Right forelimb (tissue), 1 donor: ENCODE measurements at regions not wholly inside any gene's neighbourhood (a gene's known extent, or its start where the extent isn't known, plus 50 kb on each side); places are given as distances from the start of the nearest gene placed in this dataset.

Experiments used
- DNase-seq: peaks from one replicate; pipeline ENCODE4 v3.0.0-alpha.2; 2018

DNA sequence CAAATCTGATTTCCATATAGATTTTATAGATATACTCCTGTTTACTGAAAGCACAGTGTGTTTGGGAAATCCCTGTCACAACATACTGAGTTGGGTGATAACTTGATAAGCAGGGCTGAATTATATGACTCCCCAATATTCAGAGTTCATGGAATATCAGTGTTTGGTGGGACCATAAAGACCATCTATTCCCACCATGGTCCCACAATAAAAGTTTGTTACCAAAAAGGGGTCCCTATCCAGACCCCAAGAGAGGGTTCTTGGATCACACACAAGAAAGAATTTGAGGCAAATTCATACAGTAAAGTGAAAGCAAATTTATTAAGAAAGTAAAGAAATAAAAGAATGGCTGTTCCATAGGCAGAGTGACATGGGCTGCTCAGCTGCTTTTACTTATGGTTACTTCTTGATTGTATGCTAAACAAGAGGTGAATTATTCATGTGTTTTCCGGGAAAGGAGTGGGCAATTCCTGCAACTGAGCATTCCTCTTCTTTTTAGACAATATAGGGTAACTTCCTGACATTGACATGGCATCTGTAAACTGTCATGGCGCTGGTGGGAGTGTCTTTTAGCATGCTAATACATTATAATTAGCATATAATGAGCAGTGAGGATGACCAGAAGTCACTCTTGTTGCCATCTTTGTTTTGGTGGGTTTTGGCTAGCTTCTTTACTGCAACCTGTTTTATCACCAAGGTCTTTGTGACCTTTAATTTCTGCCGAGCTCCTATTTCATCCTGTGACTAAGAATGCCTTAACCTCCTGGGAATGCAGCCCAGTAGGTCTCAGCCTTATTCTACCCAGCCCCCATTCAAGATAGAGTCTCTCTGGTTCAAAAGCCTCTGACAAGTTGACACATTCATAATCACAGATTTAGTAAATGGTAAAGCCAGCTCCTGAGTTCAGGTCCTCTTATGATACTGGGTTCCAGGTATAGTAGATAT is 240.6 kb upstream of the PDGFD start:
- DNase-seq, result no peak

DNA sequence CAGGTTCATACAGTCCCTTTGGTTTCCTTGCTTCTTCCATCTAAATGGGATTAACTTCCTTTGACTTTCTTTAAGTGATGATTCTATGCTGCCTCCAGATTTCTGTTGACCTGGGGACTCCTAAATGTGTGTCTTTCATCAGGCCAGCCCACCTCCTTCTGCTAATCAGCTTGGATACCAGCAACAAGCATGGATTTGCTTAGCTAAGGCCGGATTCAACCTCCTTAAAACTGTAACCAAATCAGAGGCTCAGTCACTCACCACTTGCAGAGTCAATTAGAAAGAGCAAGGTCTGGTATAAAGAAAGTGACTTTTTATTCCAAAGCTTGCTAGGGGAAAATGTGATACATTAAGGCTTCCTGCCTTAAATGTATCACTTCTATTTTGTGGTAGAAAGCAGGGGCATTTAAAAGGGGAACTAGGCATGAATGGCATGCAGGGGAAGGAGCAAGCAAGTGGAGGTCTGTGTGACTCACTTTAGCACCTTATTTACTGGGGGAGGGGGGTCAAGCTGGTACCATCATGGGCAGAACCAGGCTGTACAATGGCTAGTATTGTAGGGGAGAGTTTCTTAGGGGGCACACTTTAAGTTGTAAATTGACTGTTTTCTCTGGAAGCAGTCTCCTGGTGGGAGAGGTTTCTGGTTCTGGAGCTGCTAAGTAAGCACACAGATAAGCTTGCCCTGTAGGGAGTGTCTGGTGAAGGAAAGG is 239.0 kb upstream of the PDGFD start:
- no peak for DNase-seq

DNA sequence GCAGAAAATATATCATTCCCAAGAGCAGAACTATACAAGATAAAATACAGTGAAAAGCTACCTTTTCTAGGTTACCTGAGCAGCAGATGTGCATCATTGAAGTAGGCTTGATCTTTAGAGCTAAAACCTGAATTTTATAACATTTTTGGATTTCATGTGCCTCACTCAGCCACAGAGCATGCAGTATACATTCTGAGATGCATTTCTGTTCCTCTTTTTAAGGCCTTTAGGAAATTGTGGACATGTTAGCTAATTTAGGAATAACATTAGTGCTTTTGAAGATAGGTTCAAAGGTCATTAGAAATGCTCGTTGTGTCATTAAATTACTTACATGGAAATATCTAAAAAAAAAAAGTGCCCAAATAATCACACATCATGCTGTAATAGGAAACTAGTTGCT is 230.6 kb upstream of the PDGFD start:
- DNase-seq, result no peak

DNA sequence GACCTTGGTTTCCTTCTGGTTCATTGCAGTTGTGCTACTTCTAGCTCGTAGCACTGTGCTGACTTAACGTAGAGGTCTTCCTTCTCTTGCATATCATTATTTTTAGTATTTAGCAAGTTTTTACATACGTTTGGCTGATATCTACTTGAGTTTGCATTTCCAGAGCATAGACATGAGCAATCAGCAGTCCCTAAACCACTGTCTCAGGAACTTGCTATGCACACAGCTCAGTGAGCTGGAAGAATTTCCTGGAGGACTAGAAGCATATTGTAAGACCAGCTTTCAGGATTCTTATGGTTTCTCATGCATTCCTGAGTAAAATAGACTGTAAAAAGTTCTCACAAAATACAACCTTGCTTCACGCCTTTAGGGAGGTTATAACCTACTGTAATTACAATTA is 226.7 kb upstream of the PDGFD start:
- DNase-seq, result no peak

DNA sequence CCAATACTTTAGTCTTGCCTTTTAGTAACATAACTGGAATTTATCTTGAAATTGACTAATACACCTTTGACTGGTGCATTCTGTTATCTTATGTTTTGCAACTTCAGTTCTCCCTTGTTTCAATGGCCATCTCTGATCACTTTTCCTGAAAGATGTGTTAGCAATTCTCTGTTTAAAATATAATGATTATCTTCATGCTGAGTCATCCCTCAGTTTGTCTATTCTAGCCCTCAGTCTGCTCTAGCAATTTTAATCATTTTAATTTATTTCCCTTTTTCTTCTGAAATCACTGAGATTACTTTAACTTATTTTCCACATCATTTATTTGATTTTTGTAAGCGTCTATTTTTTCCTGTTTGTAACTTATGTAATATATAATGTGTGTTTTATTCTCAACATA is 221.9 kb upstream of the PDGFD start:
- DNase-seq, result no peak

DNA sequence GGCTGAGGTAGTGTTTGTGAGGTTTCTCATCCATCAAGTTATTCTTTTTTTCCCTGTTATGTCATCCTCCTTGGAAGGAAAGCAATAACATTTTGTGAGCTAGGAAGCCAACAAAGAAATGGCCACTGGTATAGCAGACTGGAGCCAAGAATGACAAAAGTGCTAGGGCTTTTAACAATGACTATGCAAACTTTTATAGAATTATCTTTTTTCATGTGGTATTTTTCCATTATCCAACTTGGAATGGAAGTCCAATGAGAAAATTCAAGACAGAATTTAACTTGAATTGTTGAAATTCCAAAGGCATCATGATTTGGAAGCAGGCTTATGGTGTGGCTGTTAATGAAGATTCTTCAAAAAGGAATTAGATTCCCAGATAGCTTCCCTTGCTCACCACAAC is 216.4 kb upstream of the PDGFD start:
- DNase-seq, result no peak

DNA sequence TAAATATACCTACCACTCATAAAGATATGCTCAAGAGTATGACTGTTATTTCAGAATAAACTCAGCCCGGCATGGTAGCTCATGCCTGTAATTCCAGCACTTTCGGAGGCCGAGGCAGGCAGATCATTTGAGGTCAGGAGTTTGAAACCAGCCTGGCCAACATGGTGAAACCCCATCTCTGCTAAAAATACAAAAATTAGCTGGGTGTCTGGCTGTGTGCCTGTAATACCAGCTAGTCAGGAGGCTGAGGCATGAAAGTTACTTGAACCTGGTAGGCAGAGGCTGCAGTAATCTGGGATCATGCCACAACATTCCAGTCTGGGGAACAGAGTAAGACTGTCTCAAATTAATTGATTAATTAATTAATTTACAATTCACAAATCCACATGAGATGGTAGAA is 208.2 kb upstream of the PDGFD start:
- DNase-seq, result no peak

DNA sequence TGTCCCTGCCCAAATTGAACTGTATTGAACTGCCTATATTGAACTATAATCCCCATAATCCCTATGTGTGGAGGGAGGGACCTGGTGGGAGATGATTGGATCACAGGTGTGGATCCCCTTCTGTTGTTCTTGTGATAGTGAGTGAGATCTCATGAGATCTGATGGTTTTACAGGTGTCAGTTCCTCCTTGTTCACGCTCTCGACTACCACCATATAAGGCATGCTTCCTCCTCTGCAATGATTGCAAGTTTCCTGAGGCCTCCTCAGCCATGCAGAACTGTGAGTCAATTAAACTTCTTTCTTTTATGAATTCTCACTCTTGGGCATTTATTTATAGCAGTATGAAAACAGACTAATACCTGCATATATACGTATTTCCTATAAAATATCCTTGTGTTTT is 206.5 kb upstream of the PDGFD start:
- DNase-seq, result no peak

DNA sequence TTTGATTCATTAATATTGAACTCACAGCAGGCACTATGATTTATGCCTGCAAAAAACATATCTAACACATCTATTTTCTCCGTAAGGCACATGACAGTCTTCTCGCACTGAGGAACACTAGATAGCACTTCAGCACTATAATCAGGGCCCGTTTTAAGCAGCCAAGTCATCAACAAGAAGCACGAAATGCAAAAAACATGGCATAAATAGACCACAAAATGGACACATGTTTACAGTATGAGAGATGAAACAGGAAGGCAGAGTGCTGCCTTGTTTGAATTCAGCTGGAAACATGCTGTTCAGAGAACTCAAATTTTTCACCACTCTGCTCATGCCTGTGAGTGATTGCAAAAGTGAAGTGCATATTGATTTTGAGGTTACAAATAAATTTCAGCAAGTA is 205.8 kb upstream of the PDGFD start:
- DNase-seq, result no peak

DNA sequence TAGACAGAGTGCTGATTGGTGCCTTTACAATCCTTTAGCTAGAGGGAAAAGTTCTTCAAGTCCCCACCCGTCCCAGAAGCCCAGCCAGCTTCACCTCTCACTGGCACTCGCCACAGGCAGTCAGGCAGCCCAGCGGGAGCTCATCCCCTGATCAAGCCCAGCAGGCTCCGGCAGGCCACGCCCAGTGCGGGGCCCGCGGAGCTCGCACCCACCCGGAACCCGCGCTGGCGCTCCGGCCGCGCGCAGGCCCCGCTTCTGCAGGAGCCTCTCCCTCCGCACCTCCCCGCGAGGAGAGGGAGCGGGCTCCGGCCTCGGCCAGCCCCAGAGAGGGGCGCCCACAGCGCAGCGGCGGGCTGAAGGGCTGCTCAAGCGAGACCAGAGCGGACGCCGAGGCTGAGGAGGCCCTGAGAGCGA is 202.4 kb upstream of the PDGFD start:
- no peak for DNase-seq

DNA sequence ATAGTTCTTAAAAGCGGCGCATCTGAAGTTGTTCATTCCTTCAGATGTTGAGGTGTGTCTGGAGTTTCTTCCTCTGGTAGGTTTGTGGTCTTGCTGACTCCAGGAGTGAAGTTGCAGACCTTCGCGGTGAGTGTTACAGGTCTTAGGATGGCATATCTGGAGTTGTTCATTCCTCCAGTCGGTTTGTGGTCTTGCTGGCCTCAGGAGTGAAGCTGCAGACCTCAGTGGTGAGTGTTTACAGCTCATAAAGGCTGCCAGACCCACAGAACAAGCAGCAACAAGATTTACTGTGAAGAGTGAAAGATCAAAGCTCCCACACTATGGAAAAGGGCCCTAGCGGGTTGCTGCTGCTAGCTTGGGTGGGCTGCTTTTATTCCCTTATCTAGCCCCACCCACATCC is 201.7 kb upstream of the PDGFD start:
- no peak for DNase-seq

DNA sequence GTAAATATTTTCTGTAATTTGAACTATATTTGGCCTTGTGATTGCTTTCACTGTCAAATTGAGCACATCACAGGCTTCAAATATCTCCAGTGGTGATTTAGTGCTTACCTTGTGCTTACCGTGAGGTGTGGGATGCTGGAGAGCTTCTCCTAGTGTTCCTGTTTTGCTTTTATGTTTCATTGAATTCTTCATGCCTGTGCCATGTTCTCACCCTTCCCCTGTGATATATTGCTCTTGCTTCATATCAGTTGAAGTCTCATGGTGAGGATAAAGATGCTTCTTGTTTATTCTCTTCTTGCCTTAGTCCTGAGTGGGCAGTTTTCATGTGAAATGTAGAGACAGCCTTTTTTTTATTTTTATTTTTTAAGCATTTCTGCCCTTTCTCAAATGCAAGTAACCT is 198.0 kb upstream of the PDGFD start:
- DNase-seq, result no peak

DNA sequence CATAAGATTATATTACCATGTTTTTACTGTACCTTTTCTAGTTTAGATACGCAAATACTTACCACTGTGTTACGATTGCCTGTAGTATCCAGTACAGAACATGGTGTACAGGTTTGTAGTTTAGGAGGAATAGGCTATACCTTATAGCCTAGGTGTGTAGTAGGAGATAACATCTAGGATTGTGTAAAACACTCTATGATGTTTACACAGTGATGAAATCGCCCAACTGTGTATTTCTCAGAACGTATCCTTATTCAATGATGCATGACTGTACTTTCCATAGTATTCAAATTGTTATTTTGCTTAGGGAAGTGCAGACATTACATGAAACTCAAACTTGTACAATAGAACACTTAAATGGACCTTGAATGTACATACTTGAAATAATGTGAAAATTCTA is 188.1 kb upstream of the PDGFD start:
- DNase-seq, result no peak

DNA sequence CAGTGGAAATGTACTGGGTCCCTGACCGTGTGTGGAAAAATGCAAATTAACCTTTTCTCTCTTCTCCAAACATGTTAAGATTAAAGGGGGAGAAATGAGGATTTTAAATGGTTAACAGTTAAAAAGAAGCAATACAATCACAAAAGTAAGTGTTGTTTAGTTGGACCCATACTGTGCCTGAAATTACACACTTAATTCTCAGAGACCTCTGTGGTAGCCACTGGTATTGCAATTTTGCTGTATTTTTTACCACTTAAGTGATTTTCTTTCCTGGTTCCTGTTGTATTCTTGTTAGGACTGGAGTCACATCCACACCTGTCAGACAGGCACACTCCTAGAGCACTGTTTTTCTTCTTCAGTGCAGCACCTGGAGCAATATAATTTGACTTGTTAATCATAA is 179.6 kb upstream of the PDGFD start:
- no peak for DNase-seq

DNA sequence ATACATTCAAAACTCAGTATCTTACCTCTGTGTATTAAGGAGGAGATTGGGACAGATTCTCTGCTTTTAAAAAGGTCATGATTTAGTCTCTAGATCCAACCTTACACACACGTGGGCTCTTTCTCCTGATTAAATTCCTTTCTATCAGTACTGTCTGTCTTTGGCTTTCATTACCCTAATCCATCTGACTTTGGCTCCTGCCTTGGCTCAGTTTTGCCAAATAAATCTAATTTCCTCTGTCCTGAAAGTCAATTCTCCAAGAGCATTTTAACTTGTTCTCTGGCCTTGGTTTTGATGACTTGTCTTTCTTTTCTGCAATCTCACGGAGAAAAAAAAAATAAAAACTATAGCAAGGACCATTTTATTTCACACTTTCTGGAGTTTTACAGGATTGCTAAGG is 176.6 kb upstream of the PDGFD start:
- no peak for DNase-seq

DNA sequence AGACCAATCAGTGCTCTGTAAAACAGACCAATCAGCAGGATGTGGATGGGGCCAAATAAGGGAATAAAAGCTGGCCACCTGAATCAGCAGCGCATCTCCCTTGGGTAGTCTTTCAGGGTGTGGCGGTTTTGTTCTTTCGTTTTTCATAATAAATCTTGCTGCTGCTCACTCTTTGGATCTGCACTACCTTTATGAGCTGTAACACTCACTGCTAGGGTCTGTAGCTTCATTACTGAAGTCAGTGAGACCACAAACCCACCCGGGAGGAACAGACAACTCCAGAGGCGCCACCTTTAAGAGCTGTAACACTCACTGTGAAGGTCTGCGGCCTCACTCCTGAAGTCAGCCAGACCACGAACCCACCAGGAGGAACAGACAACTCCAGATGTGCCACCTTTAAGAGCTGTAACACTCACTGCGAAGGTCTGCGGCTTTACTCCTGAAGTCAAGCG is 175.5 kb upstream of the PDGFD start:
- DNase-seq, result no peak

DNA sequence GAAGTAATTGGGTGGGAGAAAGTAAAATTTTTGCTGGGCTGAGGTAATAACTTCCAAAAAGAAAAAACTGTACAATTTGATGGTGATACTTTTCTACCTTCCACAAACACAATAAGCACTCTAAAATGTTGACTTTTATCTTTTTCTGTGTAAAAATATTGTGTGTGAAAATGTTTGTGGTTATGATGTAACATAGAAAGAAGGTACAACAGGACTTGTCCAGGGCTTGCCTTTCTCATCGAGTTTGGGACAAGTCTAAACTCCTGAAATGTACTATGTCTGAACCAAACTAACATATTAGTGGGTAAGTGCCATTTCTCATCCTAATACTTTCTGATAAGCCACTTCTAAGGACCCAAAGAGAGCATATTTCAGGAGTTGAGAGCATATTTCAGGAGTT is 174.2 kb upstream of the PDGFD start:
- DNase-seq, result no peak

DNA sequence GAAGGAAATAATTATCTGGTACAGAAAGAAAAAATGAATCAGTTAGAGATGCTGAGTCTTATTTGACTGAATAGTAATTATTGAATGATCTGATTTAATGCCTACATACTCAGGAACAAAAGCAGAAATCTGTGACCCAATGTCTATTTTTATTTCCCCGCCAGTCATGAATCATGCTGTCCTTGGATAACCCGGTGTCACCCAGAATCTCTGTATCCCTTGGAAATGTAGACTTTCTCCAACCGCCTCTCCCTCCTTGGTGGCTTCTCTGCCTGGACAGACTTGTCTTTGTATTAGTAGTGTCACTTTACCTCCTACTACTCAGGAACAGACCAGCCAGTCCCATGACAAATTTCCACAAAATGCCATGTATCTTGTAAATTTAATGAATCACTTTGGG is 173.3 kb upstream of the PDGFD start:
- no peak for DNase-seq

DNA sequence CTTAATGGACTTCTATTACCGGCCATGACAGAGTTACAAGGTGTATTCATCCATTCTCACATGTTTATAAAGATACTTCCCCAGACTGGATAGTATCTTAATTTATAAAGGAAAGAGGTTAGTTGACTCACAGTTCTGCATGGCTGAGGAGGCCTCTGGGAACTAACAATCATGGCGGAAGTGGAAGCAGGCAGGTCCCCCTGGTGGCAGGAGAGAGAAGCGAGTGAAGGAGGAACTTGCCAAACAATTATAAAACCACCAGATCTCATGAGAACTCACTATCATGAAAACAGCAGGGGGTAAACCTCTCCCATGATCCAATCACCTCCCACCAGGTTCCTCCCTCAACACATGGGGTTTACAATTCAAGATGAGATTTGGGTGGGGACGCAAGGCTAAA is 170.0 kb upstream of the PDGFD start:
- DNase-seq, result no peak

DNA sequence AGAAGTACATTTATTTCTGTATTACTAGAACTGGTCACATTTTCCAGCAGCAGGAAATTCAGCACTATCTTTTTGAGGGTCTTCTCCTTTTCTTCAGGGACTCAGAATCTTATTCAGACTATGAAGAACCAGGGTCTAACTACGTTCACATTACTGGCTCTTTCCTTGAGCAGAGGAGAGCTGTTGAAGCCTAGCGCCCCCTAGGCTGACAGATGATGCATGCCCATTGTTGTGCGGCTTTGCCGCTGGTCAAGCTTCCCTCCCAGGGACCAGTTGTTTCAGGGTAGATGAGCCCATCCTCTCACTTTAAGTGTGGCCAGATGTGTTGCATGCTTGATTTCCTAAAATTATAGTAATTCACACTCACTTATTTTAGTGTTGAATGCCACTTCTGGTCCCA is 168.2 kb upstream of the PDGFD start:
- DNase-seq, result no peak

DNA sequence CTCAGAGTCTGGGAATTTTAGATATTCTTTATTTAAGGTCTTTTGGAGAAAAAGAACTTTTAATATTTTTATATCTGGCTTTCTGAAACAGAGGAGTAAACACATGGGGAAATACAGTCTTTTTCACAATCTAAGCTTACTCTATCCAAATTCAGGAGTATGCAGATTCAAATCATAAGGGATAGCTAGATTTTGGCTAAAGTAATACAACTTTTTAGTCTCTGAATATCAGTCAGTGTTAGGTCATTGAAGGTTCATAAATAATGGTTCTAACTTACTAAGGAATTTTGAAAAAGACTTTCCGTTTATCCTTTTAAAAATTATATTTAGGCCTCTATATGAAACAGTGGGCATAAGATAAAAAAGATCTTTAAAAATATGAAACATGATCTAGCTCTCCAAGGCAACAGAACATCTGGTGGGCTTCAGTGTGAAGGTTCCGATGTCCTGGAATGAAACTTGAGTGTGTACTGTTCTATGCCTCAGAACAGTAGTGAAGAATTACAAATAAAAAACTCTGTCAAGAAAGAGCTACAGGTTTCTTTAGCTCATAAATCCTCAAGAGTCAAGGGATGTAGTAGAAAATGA is 165.2 kb upstream of the PDGFD start:
- no peak for DNase-seq

DNA sequence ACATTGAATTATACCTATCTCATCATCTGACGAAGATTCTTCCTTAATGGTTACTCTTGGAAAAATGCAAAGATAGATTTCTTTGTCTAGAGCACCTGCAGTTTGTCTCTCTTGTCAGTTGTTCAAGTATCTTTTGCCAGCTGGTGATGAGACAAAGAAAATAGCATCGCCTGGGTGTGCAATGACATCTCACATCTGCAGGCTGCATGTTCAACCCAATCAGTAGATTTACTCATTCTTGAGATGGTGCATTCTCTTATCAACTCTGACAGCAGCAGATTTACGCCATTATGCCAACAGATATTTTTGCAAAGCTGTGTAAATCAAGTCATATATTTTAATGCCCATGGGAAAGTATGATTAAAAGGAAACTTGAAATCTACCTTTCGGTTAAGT is 164.6 kb upstream of the PDGFD start:
- no peak for DNase-seq

DNA sequence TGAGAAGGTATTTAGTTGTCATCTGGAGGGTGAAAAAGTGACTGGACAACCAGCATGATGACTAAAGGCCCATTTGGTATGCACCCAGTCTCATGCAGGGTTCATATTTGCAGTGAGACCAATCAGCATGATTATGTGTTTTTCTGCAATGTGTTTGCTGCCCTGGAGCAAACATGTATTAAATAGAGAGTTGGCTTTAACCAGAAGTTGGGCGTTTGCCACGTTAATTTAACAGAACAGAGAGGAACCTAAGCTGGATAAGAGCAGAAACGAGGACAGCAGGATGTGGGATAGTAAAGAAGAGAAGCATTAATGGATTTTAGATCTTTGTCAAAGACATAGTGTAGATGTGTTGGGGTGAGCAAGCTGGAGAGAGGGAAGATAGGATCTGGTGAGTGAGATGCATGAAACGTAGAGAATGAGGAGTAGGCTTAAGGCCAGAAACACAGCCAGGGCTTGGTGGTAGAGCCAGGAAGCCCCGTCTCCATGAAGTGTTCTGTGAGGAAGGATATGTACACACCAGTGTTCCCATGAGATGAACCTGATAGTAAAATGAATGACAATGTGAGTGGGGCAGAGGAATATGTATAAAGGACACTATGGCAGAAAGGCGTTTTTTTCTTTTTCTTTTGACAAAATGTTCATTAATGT is 164.0 kb upstream of the PDGFD start:
- DNase-seq, result no peak

DNA sequence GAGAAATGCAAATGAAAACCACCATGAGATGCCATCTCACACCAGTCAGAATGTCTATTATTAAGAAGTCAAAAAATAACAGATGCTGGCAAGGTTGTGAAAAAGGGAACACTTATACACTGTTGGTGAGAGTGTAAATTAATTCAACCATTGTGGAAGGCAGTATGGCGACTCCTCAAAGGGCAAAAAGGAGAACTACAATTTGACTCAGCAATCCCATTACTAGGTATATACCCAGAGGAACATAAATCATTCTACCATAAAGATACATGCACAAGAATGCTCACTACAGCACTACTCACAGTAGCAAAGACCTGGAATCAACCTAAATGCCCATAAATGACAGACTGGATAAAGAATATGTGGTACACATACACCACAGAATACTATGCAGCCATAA is 161.1 kb upstream of the PDGFD start:
- no peak for DNase-seq
